Thyroid gland (tissue), 4 donors: ENCODE measurements at regions not wholly inside any gene's neighbourhood (a gene's known extent, or its start where the extent isn't known, plus 50 kb on each side); places are given as distances from the start of the nearest gene placed in this dataset.

Source experiments
- DNase-seq, 2 donors: peaks; one replicate each; pipeline ENCODE4 v3.0.0-alpha.2; 2019
- H3K27ac ChIP-seq, 3 donors: fragments of 200-600 bp; sonication (generic); 1 replicate in 2 of 3; 2 replicates in 1 of 3; pipeline ENCODE4 v1.5.1; 2016 to 2019; ENCODE audit warnings: mild to moderate bottlenecking in 1 of 3, moderate library complexity in 1 of 3
- H3K27me3 ChIP-seq: fragments of 200-600 bp; sonication (generic); one replicate; pipeline ENCODE4 v1.5.1; 2019
- H3K36me3 ChIP-seq, 2 donors: fragments of 200-600 bp; sonication (generic); one replicate each; pipeline ENCODE4 v1.5.1; 2016 to 2019
- H3K4me1 ChIP-seq, 2 donors: fragments of 200-600 bp; sonication (generic); one replicate each; pipeline ENCODE4 v1.5.1; 2017 to 2019
- H3K4me3 ChIP-seq, 3 donors: fragments of 200-600 bp; sonication (generic); replicated peaks in 1 of 3; 1 replicate in 2 of 3; 2 replicates in 1 of 3; pipeline ENCODE4 v1.5.1; 2016; ENCODE audit warnings: mild to moderate bottlenecking in 1 of 3
- H3K9me3 ChIP-seq: fragments of 200-600 bp; sonication (generic); one replicate; pipeline ENCODE4 v1.5.1; 2017
- CTCF ChIP-seq, 6 experiments: fragments of 200-600 bp in 3 of 6; fragments of 450-650 bp in 3 of 6; sonication (generic) in 3 of 6; IDR thresholded peaks; one replicate each; pipeline ENCODE4 v1.5.1; 2016 to 2019; ENCODE audit warnings: antibody characterized with exemption in 6 of 6, mild to moderate bottlenecking in 2 of 6, inconsistent platforms in 1 of 6, moderate library complexity in 1 of 6
- POLR2A ChIP-seq, 2 donors: fragments of 450-650 bp; IDR thresholded peaks; one replicate each; pipeline ENCODE4 v1.6.1; 2017; ENCODE audit warnings: antibody characterized with exemption in 2 of 2, mild to moderate bottlenecking in 2 of 2, moderate library complexity in 1 of 2
- WGBS, 2 donors: methylation state at CpG; one replicate each; pipeline ENCODE4 v1.1.5; 2017; 5-methylcytosine and 5-hydroxymethylcytosine counted together
- intact Hi-C: fragments of 100-400 bp; cut with DNase I; formaldehyde crosslinking; loops from one replicate; pipeline ENCODE4 v1.15.1; 2023

GRCh38 chr6:102848796-102849195 lies 1455.3 kb downstream of the GRIK2 start:
- 75 to 77% methylated on average over 1 of the region's 1 CpG for WGBS, 2 donors
- DNase-seq: no peak
- intact Hi-C loops: no loop called here
- H3K4me1 ChIP-seq: no peaks in the 10 kb centered on the region
- H3K27me3 ChIP-seq: no peaks in the 10 kb centered on the region
- H3K36me3 ChIP-seq: no peaks in the 10 kb centered on the region
- no peak overlapping the region for H3K4me3 ChIP-seq
- H3K9me3 ChIP-seq: no peaks in the 10 kb centered on the region
- H3K27ac ChIP-seq: no peak overlapping the region
- TF ChIP-seq POLR2A (IDR thresholded peaks at IDR 0.05) (no peak), CTCF (IDR thresholded peaks at IDR 0.05) (no peak)

- intact Hi-C loops: no loop called here
- DNase-seq: no peak
- TF ChIP-seq CTCF (IDR thresholded peaks at IDR 0.05) (no peak), POLR2A (IDR thresholded peaks at IDR 0.05) (no peak)
- 84 to 85% methylated on average over 3 of the region's 3 CpGs for WGBS, 2 donors
- Histone ChIP-seq H3K27ac (no peak overlapping the region), H3K27me3 (no peaks in the 10 kb centered on the region), H3K4me1 (no peaks in the 10 kb centered on the region), H3K4me3 (no peak overlapping the region), H3K9me3 (no peaks in the 10 kb centered on the region), H3K36me3 (no peaks in the 10 kb centered on the region)
Observed at GRCh38 chr6:102848210-102848609, 1454.7 kb downstream of the GRIK2 start.

- Histone ChIP-seq H3K9me3 (no peaks in the 10 kb centered on the region), H3K4me3 (no peak overlapping the region), H3K27me3 (no peaks in the 10 kb centered on the region), H3K36me3 (no peaks in the 10 kb centered on the region), H3K27ac (no peak overlapping the region), H3K4me1 (no peaks in the 10 kb centered on the region)
- WGBS, 2 donors: 46 to 54% methylated on average over 2 of the region's 2 CpGs
- DNase-seq: no peak
- TF ChIP-seq CTCF (IDR thresholded peaks at IDR 0.05) (no peak), POLR2A (IDR thresholded peaks at IDR 0.05) (no peak)
- intact Hi-C loops: no loop called here
Observed at GRCh38 chr6:102841060-102841459, 1447.6 kb downstream of the GRIK2 start.

GRCh38 chr6:102832021-102832420 lies 1438.5 kb downstream of the GRIK2 start:
- intact Hi-C loops: no loop called here
- Histone ChIP-seq H3K27me3 (no peaks in the 10 kb centered on the region), H3K4me3 (no peak overlapping the region), H3K9me3 (no peaks in the 10 kb centered on the region), H3K36me3 (no peaks in the 10 kb centered on the region), H3K4me1 (no peaks in the 10 kb centered on the region), H3K27ac (no peak overlapping the region)
- TF ChIP-seq CTCF (IDR thresholded peaks at IDR 0.05): no peak
- TF ChIP-seq POLR2A (IDR thresholded peaks at IDR 0.05): no peak
- 93 to 98% methylated on average over 1 of the region's 1 CpG for WGBS, 2 donors
- DNase-seq: no peak

GRCh38 chr6:102820098-102820497 lies 1426.6 kb downstream of the GRIK2 start:
- WGBS, 2 donors: 84 to 87% methylated on average over 2 of the region's 2 CpGs
- H3K27ac ChIP-seq: no peak overlapping the region
- no peaks in the 10 kb centered on the region for H3K27me3 ChIP-seq
- H3K4me1 ChIP-seq: no peaks in the 10 kb centered on the region
- no peaks in the 10 kb centered on the region for H3K9me3 ChIP-seq
- no peaks in the 10 kb centered on the region for H3K36me3 ChIP-seq
- no peak overlapping the region for H3K4me3 ChIP-seq
- intact Hi-C loops: no loop called here
- no peak for DNase-seq
- TF ChIP-seq POLR2A (IDR thresholded peaks at IDR 0.05): no peak
- no peak for TF ChIP-seq CTCF (IDR thresholded peaks at IDR 0.05)
